TTC549 (cell line): ENCODE measurements at regions not wholly inside any gene's neighbourhood (a gene's known extent, or its start where the extent isn't known, plus 50 kb on each side); places are given as distances from the start of the nearest gene placed in this dataset.

Source experiments
- FAIRE-seq: peaks from 2 replicates; lab custom pipeline; 2012; peaks lifted over from hg19 to GRCh38; lab: Jason Lieb, UNC

DNA sequence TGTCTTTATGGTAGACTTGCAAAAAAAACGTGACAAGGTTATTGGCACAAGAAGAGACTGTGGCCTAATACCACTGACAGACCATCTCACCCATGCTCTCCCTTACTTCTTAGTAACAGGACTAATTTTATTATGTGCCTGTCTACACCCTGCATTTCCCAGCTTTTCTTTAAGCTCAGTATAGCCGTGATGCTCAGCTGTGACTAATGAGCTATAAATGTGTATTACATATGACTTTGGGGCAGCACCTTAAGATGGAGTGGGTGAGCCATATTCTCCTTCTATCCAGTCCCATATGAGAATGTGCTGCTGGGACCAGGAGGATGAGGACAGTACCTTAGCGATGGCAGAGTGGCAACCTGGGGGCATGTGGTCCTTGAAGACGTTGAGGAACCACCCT, 293.5 kb downstream of the RNF144A start:
- no peak for FAIRE-seq

DNA sequence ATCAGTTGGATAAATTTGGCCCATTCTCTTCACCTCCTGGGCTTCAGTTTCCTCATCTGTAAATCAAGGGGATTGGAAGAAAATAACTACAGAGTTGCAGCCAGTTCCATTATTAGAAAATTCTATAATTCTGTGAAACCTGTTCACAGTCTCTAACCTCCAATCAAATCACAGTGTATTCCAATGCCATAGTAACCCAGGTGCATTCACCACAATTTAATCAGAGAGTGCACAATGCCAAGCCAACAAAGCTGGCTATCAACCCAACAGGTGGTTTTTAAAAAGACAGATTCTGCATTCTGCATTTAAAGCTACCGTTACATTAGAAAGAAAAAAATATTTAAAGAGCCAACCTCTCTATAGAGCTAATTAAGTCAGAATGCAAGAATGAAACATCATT, 308.6 kb downstream of the RNF144A start:
- FAIRE-seq, result no peak

DNA sequence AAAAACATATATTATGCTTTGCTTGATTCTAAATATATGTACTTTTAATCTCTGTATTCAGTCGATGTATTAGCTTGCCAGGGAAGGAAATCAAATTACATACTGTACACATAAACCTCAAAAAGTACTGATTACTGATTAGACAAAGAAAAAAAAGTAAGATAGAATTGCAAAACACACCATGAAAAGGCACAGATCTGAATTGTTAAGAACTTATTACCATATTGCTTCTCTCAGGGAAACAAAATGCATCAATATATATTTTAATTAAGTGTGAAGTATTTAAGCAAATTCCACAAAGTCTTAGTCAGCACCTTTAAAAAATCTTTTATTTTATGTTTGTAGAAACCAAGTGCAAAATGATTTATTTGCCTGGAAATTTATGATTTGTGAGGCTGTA, 309.3 kb downstream of the RNF144A start:
- no peak for FAIRE-seq

DNA sequence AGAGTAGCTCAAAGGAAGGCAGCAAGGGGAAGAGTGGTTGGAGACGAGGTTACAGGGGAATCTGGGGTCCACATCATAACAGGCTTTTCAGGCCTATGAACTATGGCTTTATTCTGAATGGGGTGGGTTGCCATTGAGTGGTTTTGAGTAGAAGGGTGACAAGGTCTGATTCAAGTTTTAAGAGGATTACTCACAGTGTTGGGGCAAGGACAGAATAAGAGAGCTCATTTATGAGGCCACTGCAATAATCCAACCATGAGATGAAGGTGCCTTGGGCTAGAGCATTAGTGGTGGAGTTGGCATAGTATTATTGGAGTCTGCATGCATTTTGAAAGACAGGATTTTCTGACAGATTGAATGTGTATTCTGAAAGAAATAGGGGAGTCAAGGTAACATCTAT, 315.9 kb downstream of the RNF144A start:
- no peak for FAIRE-seq

DNA sequence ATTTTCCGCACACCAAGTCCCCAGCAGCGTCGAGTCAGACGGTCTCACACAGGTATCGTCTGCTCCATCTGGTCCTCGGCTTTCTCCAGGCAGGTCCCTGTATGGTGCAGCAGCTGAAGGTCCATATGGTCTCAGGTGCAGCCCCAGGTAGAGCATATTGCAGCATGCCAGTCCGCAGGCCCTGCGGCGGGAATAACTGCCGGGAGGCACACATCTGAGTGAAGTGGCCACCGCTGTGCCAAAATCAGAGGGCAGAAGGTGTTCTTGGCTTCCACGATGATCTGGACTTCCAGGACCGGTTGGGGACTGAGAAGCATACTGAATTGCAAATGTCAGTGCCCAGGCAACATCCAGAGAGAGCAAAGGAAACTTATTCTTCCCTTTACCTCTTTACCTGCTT, 320.3 kb downstream of the RNF144A start:
- FAIRE-seq, result no peak

DNA sequence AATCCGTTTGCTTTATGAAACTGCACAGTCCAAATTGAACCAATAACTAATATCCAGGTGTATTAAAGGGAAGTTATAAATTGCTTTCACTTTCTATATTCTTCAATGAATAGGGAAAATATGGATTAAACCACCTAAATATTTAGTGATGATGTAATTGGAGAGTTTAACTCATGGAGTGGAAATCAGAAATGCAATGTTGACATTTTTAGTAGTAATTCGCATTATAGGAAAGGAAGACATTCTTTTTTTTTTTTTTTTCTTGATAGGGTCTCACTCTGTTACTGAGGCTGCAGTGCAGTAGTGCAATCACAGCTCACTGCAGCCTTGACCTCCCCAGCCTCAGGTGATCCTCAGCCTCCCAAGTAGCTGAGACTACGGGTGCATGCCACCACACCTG, 321.9 kb downstream of the RNF144A start:
- FAIRE-seq, result no peak

DNA sequence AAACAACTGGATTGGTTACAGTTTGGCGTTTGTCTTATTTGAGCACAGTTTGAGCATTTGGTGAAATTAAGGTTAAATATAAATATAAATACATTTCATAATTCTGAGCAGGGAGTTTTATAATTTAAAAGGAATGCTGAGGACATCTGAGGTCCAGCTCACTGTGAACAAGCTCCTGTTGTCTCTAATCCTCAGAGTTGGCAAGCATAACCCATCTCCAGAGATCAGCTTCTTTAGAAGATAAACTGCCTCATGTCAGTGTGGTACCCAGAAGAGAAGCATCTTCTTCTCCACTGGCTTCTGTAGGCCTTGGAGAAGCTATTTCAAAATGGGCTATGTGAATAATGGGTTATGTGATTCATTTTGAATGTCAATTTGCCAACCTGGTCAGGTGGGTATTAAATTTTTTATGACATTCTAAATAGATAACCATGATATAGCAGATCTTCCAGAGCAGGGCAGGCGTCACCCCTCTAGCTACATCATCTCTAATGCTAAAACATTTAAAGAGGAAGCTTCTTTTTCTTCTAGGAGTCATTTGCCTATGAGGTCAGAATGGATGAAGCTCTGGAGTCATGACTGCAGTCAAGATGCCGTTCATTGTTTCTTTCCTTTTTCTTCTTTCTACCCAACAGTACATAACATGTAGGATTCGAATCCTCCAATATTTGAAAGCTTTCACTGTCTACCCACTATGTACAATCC, 324.0 kb downstream of the RNF144A start:
- no peak for FAIRE-seq

DNA sequence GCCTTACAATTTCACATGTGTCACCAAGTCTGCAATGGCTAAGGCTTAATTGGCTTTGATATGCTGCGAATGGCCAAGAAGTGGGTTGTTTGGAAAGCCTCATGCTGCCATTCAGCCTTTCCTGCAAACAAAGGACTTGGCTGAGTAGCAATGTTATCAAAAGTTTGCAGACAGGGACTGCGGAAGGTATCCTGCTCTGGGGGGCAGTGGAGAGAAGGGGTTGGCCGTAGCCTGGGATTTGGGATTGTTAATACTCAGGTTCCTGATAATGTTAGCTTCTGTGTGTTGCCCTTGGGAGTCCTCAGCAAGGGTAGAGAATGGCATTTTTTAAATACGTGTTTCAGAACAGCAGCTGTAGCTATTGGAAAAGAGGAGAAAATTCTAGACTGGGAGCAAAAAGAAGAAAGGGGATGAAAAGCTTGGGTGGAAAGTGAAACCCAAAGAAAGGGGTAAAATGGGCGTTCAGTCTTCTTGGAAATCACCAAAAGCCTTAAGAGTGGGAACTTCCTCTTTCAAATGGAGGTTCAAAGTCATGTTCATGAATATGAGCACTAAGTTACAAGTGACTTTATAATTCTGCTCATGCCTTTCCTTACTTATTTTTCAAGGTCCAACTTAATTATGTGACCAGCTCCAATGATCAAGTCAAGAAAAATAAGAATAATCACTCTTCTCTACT, 325.1 kb downstream of the RNF144A start:
- FAIRE-seq, result no peak

DNA sequence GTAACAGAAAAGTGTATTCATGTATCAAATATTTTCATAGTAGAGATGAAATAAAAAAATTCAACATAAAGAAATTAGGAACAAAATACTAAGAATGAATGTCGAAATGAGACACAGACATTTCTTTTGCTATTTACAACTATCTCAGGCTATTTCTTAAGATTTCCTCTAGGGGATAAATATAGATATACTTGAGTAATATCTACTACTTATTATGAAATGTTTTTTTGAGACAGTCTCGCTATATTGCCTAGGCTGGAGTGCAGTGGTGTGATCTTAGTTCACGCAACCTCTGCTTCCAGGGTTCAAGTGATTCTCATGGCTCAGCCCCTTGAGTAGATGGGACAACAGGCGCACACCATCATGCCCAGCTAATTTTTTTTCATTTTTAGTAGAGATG, 326.1 kb downstream of the RNF144A start:
- no peak for FAIRE-seq

DNA sequence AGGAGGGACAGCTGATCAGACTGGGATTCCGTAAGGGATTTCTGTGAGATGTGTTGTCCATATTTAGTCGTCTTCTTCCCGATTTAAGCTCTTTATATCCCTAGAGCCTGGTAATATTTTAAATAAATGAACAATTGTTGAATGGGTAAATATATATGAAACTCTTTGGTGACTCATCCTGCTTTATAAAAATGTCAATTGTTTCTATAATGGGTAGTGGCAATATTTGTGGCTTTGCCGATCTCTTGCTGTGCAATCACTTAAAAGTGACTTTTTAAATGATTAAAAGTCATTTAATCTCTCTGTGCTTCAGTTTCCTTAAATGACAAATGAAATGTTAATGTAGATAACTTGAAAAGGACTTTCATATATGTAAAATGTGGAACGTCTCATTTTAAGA, 339.2 kb downstream of the RNF144A start:
- FAIRE-seq, result no peak

DNA sequence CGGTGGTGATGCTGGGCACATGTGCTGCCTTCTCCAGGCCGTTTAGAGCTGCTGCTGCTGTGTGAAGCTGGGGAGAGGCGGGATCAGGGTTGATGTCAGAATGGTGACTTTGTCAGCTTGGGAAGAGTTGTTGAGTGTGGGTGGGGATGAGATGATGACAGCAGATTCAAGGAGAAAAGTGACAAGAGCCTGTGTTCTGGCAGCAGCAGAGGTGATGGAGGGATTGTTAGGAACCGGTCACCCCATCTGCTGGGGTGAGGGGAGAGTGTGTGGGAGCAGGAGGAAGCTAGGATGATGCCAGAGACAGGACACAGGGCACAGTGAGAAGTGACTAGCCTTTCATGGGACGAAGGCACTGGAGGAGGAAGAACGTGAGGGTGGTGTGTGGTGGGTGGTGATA, 345.5 kb downstream of the RNF144A start:
- no peak for FAIRE-seq

DNA sequence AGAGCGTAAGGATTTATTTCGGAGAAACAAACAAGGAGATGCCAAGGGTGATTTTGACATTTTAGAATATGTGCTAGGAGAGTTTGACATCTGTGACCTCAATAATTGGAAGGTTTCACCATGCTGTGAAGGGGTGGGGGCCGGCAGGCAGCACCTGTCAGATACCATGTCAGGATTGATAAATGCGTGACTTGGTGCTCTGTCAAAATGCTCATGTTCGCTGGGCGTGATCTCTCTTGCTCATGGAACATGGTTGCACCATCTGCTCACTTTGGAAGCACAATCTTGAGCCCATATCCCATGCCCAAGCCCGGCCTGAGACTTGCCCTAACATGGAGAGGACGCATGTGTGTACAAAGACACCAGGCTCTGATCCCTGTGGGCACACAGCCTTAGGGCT, 347.6 kb downstream of the RNF144A start:
- FAIRE-seq, result no peak

DNA sequence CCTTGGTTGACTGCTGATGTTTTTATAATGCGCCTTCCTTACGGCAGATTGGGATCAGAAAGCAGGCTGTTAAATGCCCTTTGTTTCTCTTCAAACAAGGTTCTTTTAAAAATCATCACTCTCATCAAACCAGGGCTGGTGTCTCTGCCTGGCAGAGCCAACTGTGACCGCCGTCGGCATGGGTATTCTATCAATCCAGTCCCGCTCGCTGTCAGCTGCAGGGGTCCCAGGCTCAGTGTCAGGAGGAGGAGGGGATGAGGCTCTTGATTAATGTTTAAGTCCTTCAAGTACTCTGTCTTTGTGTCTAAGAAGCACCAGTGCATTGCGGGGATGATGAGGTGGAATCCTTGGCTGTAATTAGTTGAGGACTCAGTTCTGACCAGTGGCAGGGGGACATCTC, 348.1 kb downstream of the RNF144A start:
- no peak for FAIRE-seq

DNA sequence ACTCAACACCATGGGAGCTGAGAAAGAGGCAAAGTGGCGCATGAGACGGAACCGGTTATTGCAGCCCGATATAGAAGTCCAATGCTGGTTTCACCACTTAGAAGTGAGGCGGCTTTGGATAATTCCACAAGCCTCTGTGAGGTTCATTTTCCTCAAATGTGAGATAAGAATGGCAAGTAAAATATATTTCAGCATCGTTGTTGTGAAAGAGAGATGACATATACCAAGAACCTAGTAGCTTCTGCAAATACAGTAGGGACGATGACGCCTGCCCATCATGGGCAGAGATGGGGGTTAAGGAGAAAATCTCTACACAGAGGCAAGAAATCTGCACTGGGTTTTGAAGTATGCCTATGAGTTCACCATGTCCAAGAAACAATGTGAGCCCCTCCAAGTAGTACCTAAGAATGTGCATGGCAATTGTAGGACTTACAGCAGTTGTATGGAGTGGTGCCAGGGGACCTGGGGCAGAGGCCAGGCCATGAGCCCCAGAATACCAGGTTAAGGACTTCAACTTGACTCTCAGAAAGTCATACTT, 352.0 kb downstream of the RNF144A start:
- no peak for FAIRE-seq

DNA sequence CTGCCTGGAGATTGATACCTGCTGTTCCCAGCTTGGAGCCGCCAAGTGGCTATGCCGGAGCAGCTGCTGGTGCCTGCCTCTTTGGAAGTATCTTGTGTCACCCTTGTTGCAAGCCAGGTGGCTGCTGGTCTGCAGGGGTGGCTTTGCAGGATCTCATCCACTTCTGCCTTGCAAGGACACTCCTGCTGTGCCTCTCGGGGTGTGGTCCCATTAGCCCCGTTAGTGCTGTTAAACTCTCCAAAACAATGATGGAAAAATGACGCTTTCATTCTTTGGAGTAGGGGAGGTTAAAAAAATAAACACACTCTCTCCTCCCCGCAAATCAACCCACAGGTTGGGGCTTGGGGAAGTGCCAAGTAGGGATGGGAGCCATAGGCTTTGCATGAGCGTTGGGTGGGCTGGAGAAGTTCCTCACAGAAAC, 352.8 kb downstream of the RNF144A start:
- no peak for FAIRE-seq

DNA sequence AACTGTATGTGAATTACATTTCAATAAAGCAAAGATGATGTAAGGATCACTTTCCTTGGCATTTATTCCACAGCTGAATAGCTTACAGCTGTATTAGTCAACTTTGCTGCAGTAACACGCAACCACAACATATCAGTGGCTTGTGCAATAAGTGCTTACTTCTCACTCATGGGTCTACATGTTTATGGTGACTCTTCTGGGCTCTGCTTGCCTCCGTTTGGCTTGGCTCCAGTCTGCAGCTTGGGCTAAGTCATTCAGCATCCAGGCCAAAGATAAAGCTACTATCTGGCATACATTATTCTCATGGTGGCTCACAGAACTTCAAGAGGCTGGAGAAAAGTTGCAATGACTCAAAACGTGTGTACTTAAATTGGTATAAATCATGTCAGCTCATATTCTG, 355.0 kb downstream of the RNF144A start:
- FAIRE-seq, result no peak

DNA sequence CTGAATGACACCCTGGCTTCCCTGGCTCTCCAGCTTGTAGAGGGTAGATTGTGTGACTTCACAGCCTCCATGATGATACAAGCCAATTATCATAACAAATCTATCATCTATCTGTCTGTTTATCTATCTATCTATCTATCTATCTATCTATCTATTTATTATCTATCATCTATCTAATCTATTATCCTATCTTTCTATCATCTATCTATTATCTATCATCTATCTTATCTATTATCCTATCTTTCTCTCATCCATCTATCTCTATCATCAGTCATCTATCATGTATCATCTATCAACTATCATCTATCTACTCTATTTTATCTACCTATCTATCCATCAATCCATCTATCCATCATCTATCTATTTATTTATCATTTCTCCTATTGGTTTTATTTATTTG, 361.8 kb downstream of the RNF144A start:
- FAIRE-seq, result no peak

DNA sequence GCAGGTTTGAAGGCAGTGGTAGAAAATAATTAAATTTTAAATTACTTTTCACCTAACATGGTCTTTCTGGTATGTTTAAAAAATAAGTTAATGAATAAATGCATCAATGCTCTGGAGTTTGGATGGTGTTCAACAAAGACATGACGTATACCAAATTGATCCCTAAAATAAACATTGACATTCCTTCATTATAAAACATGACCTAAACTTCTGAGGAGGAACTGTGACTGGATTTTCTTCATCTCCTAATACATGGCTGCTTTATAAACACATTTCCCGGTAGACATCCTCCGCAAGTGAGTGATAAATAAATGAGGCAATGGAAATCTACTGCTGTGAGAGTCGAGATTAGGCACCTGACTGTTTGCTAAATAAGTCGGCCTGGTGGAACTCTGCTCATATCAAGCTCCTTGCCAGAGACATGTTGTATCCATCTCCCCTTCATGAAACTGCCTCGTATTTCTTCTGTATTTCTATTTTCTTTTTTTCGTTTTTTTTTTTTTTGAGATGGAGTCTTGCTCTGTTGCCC, 362.3 kb downstream of the RNF144A start:
- FAIRE-seq, result no peak

DNA sequence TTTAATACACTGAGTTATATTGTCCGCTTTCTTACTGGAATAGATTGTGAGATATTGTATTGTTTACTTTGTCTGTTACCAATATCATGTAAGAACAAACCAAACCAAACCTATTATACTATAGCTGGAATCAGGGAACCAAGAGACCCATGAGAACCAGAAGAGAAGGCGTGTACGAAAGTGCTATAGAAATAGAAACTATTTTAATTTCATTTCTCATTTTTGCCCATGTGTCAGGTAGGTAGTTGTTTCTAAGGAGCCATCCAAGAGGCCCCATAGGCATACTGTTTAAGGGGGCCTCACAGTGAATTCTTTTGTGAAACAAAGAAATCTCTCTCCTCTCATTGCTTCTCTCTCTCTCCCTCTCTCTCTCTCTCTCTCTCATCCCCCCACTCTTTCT, 363.6 kb downstream of the RNF144A start:
- FAIRE-seq, result no peak

DNA sequence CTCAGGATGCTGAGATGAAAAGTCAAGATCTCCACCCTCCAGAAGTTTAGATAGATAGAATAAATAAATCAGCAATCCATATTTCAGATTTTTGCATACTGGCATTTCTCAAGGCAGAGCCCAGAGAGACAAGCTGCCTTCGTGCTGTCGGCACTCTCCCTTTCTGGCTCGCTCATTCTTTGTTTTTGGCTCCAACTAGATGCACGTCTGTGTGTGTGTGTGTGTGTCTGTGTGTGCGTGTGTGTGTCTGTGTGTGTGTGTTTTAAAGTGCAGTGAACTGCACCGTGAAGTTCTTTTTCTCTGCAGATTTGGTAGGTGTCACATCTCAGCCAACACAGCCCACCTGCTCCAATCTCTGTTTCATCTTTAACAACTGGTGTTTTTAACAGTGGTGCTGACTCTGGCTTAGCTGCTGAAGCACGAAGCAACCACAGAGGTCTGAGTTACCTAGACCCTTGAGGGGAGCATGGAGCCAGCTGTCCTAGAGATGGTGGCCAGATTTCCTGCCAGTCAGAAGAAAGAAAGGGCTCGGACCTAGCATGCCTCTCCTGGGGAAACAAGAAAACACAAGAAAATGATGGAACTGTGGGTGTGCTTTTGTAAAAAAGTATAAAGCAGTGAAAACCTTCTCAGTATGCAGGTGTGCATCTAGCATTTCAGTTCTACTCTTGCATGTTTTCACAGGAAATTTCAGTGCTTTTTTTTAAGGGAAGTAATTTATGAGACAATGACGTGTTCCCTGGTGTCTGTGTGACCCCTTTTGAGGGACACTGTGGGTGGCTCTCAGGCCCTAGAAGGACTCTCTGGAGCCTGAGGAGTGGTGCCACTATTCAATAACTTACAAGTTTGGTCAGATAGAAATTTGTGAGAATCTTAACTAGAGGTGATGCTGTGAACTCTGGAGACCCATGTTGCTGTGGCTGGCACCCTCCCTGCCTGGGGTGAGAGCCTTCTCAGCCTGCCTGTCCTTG, 364.3 kb downstream of the RNF144A start:
- FAIRE-seq, result no peak

DNA sequence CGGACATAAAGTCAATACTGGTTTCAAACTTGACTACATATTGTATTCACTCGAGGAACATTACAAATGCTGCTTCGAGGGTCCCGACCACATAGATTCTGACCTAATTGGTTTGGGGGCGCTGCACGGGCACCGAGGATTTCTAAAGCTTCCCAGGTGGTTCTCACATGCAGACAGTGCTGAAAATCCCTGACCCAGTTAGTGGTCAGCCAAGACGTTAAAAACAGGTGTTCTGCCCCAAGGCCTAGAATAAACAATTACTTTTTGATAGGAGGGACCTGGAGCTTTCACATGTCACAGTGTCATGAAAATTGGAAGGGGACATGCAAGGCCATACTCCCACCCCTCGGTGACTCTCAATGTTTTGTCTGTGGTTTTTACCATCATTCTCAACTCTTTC, 368.9 kb downstream of the RNF144A start:
- FAIRE-seq, result no peak

DNA sequence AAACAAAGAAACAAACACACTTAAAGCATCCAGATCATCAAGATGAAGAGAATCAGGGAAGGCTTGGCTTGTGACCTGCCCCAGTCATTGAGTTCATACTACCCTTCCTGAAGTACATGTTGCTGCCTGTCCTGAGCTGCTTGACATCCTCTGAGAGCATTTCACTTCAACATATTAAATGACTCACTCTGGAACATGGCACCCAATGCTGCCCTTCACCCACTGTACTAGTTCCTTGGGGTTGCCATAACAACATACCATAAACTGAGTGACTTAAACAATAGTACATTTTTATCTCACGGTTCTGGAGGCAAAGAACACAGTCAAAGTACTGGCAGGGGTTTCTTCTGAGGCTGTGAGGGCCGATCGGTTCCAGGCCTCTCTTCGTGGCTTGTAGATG, 371.3 kb downstream of the RNF144A start:
- no peak for FAIRE-seq

DNA sequence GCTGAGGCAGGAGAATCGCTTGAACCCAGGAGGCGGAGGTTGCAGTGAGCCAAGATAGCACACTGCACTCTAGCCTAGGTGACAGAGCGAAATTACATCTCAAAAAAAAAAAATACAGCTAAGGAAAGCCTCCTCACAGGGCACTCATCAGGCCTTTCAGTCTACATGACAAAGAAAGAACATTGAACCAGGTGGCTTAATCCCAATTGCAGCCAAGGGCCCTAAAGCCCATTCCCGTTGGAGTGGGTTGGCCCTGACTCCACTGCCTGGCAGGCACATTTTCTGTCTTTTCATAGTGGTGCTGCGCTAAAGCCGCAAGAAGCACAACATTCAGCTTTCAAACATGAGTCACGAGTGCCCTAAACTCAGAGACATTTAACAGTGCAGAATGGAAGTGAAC, 372.5 kb downstream of the RNF144A start:
- no peak for FAIRE-seq
